Suppressor macrophage treated with lipopolysaccharide for 1 hour (primary cell): ENCODE measurements at regions not wholly inside any gene's neighbourhood (a gene's known extent, or its start where the extent isn't known, plus 50 kb on each side); places are given as distances from the start of the nearest gene placed in this dataset.
"Not testable (repeated sequence)": the region's sequence is repeated elsewhere in the genome, so short reads cannot be mapped to it uniquely, and the experiment has no call there.

Experiments used
- DNase-seq, 3 donors: peaks; one replicate each; pipeline ENCODE4 v3.0.0-alpha.2; 2020 to 2022

- peak in 2 of 3 donors; percentile 21 to 33 for DNase-seq
Measured at GRCh38 chr12:20154052-20154451, 214.3 kb upstream of the PDE3A start.

- DNase-seq = peak in 1 of 3 donors; percentile 2
Measured at GRCh38 chr12:20155374-20155773, 213.0 kb upstream of the PDE3A start.

GRCh38 chr12:20160899-20161298 lies 207.4 kb upstream of the PDE3A start:
- not testable (repeated sequence) for DNase-seq

GRCh38 chr12:20174528-20175175 lies 193.7 kb upstream of the PDE3A start:
- no peak for DNase-seq

GRCh38 chr12:20175704-20176388 lies 192.5 kb upstream of the PDE3A start:
- no peak for DNase-seq

- DNase-seq = no peak
Measured at GRCh38 chr12:20181416-20182180, 186.7 kb upstream of the PDE3A start.

- DNase-seq = no peak
Measured at GRCh38 chr12:20183563-20183962, 184.8 kb upstream of the PDE3A start.

GRCh38 chr12:20184514-20184913 lies 183.8 kb upstream of the PDE3A start:
- no peak for DNase-seq

- DNase-seq = peak; percentile 37 to 71 (median 71)
Measured at GRCh38 chr12:20187456-20187855, 180.9 kb upstream of the PDE3A start.

GRCh38 chr12:20188930-20189653 lies 179.2 kb upstream of the PDE3A start:
- peak; percentile 45 to 61 (median 60) for DNase-seq

- DNase-seq = no peak
Measured at GRCh38 chr12:20189767-20190166, 178.6 kb upstream of the PDE3A start.

GRCh38 chr12:20194171-20194570 lies 174.2 kb upstream of the PDE3A start:
- no peak for DNase-seq

GRCh38 chr12:20196767-20197166 lies 171.6 kb upstream of the PDE3A start:
- peak in 1 of 3 donors; percentile 27 for DNase-seq

- DNase-seq = no peak
Measured at GRCh38 chr12:20197411-20197810, 170.9 kb upstream of the PDE3A start.

- no peak for DNase-seq
Measured at GRCh38 chr12:20199780-20200179, 168.6 kb upstream of the PDE3A start.

GRCh38 chr12:20201733-20202132 lies 166.6 kb upstream of the PDE3A start:
- DNase-seq = no peak

GRCh38 chr12:20205854-20206253 lies 162.5 kb upstream of the PDE3A start:
- DNase-seq = no peak

GRCh38 chr12:20206410-20206809 lies 161.9 kb upstream of the PDE3A start:
- no peak for DNase-seq

GRCh38 chr12:20210621-20211215 lies 157.6 kb upstream of the PDE3A start:
- DNase-seq = peak; percentile 52 to 87 (median 83)

GRCh38 chr12:20211541-20211940 lies 156.8 kb upstream of the PDE3A start:
- DNase-seq = peak in 2 of 3 donors; percentile 22 to 52

GRCh38 chr12:20211981-20212421 lies 156.3 kb upstream of the PDE3A start:
- DNase-seq = peak; percentile 21 to 45 (median 44)
